Ishikawa (cell line): ENCODE measurements at regions not wholly inside any gene's neighbourhood (a gene's known extent, or its start where the extent isn't known, plus 50 kb on each side); places are given as distances from the start of the nearest gene placed in this dataset.

ENCODE experiments used
- CEBPB ChIP-seq: IDR thresholded peaks from 2 replicates; pipeline ENCODE4 v1.6.1; 2012
- CREB1 ChIP-seq: IDR thresholded peaks from 2 replicates; pipeline ENCODE4 v1.6.1; 2012; ENCODE audit warnings: low read depth
- EGR1 ChIP-seq: IDR thresholded peaks from 2 replicates; pipeline ENCODE4 v1.6.1; 2012
- EP300 ChIP-seq: IDR thresholded peaks from 2 replicates; pipeline ENCODE4 v1.6.1; 2012; ENCODE audit warnings: borderline replicate concordance
- FOXM1 ChIP-seq: IDR thresholded peaks from 2 replicates; pipeline ENCODE4 v1.6.1; 2012; ENCODE audit warnings: low read depth, borderline replicate concordance
- NFIC ChIP-seq: IDR thresholded peaks from 2 replicates; pipeline ENCODE4 v1.6.1; 2012
- RAD21 ChIP-seq: IDR thresholded peaks from 2 replicates; pipeline ENCODE4 v1.6.1; 2012; ENCODE audit warnings: low read depth
- TAF1 ChIP-seq: IDR thresholded peaks from 2 replicates; pipeline ENCODE4 v1.6.1; 2012; ENCODE audit warnings: low read depth, mild to moderate bottlenecking
- TCF12 ChIP-seq: IDR thresholded peaks from 2 replicates; pipeline ENCODE4 v1.6.1; 2012; ENCODE audit warnings: low read depth
- TEAD4 ChIP-seq: IDR thresholded peaks from 2 replicates; pipeline ENCODE4 v1.6.1; 2012
- YY1 ChIP-seq: IDR thresholded peaks from 2 replicates; pipeline ENCODE4 v1.6.1; 2012; ENCODE audit warnings: low read depth
- ZBTB7A ChIP-seq: IDR thresholded peaks from 2 replicates; pipeline ENCODE4 v1.6.1; 2012; ENCODE audit warnings: low read depth
- TF ChIP-seq, protein P1 (sequence below): IDR thresholded peaks from 2 replicates; pipeline ENCODE4 v1.6.1; 2012
- TF ChIP-seq, protein P2 (sequence below): IDR thresholded peaks from 2 replicates; pipeline ENCODE4 v1.6.1; 2012; ENCODE audit warnings: low read depth, mild to moderate bottlenecking
- TF ChIP-seq, protein P3 (sequence below): IDR thresholded peaks from 2 replicates; pipeline ENCODE4 v1.6.1; 2012

DNA sequence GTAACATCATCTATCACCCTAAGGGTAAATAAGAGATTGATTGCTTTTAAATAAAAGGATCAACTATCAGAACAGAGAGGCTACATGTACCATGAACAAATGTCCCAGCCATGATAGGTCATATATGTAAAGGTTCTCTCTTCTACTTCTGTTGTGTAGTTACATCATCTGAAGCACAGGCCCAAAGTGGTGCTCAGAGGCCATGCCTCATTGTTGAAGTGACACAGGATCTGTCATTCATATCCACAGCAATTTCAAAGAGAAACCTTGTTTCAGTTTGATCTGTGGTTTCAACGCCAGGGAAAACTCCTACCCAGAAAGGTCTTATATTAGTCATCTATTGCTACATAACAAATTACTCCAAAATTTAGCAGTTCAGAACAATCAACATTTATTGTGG is 269.2 kb upstream of the MAOA start:
- TF ChIP-seq TEAD4: no peak
- TF ChIP-seq, protein P1, sequence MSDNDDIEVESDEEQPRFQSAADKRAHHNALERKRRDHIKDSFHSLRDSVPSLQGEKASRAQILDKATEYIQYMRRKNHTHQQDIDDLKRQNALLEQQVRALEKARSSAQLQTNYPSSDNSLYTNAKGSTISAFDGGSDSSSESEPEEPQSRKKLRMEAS: no peak
- TF ChIP-seq NFIC: no peak
- TF ChIP-seq, protein P2, sequence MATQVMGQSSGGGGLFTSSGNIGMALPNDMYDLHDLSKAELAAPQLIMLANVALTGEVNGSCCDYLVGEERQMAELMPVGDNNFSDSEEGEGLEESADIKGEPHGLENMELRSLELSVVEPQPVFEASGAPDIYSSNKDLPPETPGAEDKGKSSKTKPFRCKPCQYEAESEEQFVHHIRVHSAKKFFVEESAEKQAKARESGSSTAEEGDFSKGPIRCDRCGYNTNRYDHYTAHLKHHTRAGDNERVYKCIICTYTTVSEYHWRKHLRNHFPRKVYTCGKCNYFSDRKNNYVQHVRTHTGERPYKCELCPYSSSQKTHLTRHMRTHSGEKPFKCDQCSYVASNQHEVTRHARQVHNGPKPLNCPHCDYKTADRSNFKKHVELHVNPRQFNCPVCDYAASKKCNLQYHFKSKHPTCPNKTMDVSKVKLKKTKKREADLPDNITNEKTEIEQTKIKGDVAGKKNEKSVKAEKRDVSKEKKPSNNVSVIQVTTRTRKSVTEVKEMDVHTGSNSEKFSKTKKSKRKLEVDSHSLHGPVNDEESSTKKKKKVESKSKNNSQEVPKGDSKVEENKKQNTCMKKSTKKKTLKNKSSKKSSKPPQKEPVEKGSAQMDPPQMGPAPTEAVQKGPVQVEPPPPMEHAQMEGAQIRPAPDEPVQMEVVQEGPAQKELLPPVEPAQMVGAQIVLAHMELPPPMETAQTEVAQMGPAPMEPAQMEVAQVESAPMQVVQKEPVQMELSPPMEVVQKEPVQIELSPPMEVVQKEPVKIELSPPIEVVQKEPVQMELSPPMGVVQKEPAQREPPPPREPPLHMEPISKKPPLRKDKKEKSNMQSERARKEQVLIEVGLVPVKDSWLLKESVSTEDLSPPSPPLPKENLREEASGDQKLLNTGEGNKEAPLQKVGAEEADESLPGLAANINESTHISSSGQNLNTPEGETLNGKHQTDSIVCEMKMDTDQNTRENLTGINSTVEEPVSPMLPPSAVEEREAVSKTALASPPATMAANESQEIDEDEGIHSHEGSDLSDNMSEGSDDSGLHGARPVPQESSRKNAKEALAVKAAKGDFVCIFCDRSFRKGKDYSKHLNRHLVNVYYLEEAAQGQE: no peak
- no peak for TF ChIP-seq RAD21
- TF ChIP-seq, protein P3, sequence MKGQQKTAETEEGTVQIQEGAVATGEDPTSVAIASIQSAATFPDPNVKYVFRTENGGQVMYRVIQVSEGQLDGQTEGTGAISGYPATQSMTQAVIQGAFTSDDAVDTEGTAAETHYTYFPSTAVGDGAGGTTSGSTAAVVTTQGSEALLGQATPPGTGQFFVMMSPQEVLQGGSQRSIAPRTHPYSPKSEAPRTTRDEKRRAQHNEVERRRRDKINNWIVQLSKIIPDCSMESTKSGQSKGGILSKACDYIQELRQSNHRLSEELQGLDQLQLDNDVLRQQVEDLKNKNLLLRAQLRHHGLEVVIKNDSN: no peak
- no peak for TF ChIP-seq CEBPB
- no peak for TF ChIP-seq YY1
- TF ChIP-seq EGR1: no peak
- no peak for TF ChIP-seq FOXM1
- no peak for TF ChIP-seq CREB1
- no peak for TF ChIP-seq TAF1
- TF ChIP-seq TCF12: no peak
- no peak for TF ChIP-seq EP300

DNA sequence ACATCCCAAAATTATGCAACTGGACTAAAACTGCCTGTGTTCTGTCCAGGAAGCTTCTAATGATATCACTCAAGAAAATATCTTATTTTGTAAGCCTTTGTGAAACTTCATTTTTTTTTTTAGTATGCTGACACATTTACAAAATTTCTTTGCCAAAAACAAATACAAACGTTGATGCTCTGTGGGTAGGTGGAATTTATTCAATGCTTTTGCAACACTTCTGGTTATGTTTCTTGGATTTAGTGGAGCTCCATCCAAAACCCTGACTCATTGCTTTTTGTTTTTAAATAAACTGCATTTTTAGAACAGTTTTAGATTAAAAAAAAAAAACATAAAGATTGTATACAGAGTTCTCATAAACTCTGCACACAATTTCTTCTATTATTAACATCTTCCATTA is 250.9 kb upstream of the MAOA start:
- TF ChIP-seq CREB1 (no peak), RAD21 (no peak), TCF12 (no peak), EGR1 (no peak), ZBTB7A (no peak), FOXM1 (no peak), TEAD4 (no peak), NFIC (no peak), EP300 (no peak), CEBPB (no peak), TAF1 (no peak), YY1 (no peak)
- TF ChIP-seq, protein P3: no peak
- TF ChIP-seq, protein P2: no peak
- TF ChIP-seq, protein P1: no peak

DNA sequence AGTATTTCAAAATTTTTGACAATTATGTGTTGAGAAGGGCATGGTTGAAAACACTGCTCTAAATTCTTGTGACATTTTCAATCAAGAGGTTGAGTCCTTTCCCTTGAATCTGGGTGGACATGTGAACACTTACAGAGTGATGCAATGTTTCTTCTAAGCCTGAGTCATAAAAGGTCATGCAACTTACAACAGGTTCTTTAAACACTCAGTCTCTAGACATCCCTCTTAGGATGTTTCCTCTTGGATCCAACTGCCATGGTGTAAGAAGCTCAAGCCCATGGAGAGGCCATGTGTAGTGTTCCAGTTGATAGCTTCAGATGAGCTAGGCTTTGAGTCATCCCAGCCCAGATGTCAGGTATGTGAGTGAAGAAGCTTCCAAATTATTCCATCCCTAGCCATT is 232.2 kb upstream of the MAOA start:
- TF ChIP-seq CEBPB (no peak), YY1 (no peak), CREB1 (no peak), TCF12 (no peak), NFIC (no peak), TEAD4 (no peak), EP300 (no peak), RAD21 (no peak), ZBTB7A (no peak), FOXM1 (no peak), TAF1 (no peak), EGR1 (no peak)
- TF ChIP-seq, protein P2: no peak
- TF ChIP-seq, protein P3: no peak
- TF ChIP-seq, protein P1: no peak

DNA sequence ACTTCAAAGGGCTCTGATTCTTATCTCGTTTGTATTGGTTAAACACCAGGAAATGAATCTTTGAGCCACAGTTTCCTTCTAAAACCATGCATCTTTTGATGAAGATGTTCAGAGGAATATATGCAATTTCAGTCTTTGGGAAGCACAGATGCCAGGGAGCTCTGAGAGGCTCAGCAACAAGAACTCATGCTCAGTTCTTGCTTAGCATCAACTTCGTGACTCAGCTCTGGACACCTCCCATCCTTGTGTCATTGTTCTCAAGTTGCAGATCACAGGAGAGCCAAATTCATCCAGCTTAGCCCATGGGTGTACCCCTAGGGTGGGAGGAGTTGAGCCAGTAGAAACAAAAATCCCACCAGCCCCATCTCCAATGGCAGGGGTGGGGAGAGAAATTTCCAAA is 219.6 kb upstream of the MAOA start:
- TF ChIP-seq FOXM1 (no peak), EGR1 (no peak), NFIC (no peak), ZBTB7A (no peak), EP300 (no peak), CEBPB (no peak)
- TF ChIP-seq, protein P1: no peak
